MCF 10A (cell line): ENCODE measurements at regions not wholly inside any gene's neighbourhood (a gene's known extent, or its start where the extent isn't known, plus 50 kb on each side); places are given as distances from the start of the nearest gene placed in this dataset.
A peak's percentile ranks its signal among the peaks of the same experiment; 100 is the strongest.
"Not testable (repeated sequence)": the region's sequence is repeated elsewhere in the genome, so short reads cannot be mapped to it uniquely, and the experiment has no call there.

Experiments used
- BruUV-seq: library from RNA; stranded (reverse); fragments of 400-500 nt; replicated peaks from 2 replicates; lab custom pipeline; 2021; lab: Mats Ljungman, UMichigan
- CTCF ChIA-PET: fragments of 300-600 bp; sonication (Branson Sonifier 250); formaldehyde crosslinking; extraction: SDS; loops from one replicate; lab custom pipeline; 2021; ENCODE audit warnings: antibody characterized with exemption, inconsistent platforms; lab: Yijun Ruan, JAX
- POLR2A ChIA-PET: fragments of 300-600, 350-650 bp; sonication (Branson Sonifier 250); formaldehyde crosslinking; extraction: SDS; loops from one replicate; lab custom pipeline; 2020; ENCODE audit warnings: antibody characterized with exemption, inconsistent platforms; lab: Yijun Ruan, JAX
- DNase-seq: peaks from one replicate; pipeline ENCODE4 v3.0.0-alpha.2; 2018; ENCODE audit not compliant: unreplicated experiment
- H3K27ac Mint-ChIP-seq: one replicate; pipeline ENCODE4 v1.8.0; 2022; ENCODE audit warnings: mild to moderate bottlenecking, low read depth, mixed read lengths; ENCODE audit not compliant: unreplicated experiment
- H3K27me3 Mint-ChIP-seq: one replicate; pipeline ENCODE4 v1.8.0; 2022; ENCODE audit warnings: mixed read lengths; ENCODE audit not compliant: insufficient read depth, unreplicated experiment
- H3K36me3 Mint-ChIP-seq: one replicate; pipeline ENCODE4 v1.8.0; 2022; ENCODE audit warnings: mild to moderate bottlenecking, moderate library complexity, mixed read lengths; ENCODE audit not compliant: insufficient read depth, unreplicated experiment
- H3K4me1 Mint-ChIP-seq: one replicate; pipeline ENCODE4 v1.8.0; 2022; ENCODE audit warnings: mixed read lengths; ENCODE audit not compliant: insufficient read depth, unreplicated experiment
- H3K4me3 Mint-ChIP-seq: one replicate; pipeline ENCODE4 v1.8.0; 2022; ENCODE audit warnings: mild to moderate bottlenecking, moderate library complexity, mixed read lengths; ENCODE audit not compliant: unreplicated experiment
- H3K9me3 Mint-ChIP-seq: one replicate; pipeline ENCODE4 v1.8.0; 2022; ENCODE audit warnings: mixed read lengths; ENCODE audit not compliant: unreplicated experiment
- CTCF ChIP-seq: fragments of 200-600 bp; IDR thresholded peaks from one replicate; pipeline ENCODE4 v1.8.0; 2022; ENCODE audit warnings: antibody characterized with exemption, mild to moderate bottlenecking; ENCODE audit not compliant: unreplicated experiment
- intact Hi-C: fragments of 100-400 bp; cut with micrococcal nuclease; formaldehyde crosslinking; loops from 2 replicates; pipeline ENCODE4 v1.14.1; 2022

DNA sequence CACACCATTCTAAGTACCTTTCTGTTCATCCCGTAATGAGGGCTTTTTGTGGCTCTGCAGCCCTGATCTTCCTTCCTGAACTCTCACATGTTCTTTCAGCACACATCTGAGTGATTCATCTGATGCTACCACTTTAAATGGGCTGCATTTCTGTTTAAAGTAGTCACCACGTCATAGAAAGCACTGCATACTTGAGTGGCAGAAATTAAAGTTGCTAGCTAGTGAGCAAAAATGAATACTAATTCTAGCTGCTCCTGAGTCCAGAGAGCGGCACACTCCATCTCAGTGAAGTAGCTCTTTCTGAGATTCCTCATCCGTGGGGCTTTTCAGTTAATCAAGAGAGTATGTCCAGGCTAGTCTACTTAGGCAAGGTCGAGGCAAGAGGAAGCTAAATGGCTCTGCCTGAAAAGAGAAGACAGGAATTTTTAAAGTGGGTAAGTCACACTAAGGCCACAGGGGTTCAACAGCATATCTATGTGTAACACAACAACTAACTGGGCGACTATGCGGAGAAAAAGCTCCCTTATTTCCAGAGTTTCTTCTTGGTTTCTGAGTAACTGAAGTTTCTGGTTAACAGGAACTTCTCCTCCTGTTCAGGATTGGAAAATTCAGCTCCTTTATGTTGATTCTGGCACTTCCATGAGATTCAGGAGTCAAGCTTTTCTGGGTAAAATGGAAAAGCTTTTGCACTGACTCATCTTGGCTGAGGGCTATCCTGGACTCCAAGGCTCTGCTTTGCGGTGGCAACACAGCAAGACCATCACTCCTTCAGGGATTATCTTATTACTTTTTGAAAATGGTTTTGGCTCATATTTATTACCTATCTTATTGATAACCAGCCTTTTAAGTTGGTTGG is 109.5 kb downstream of the TAF11L14 start:
- Mint-ChIP-seq H3K36me3 (no peaks in the 10 kb centered on the region), H3K27ac (no peak overlapping the region), H3K4me1 (peaks cover 12% of the 10 kb centered on the region), H3K9me3 (no peaks in the 10 kb centered on the region), H3K4me3 (no peak overlapping the region), H3K27me3 (no peaks in the 10 kb centered on the region)
- CTCF ChIA-PET: interaction anchor here (0.7 kb wide), 1 partner anchor 28 kb away, joined by 4 read pairs; no protein-coding TSS in a partner anchor
- peak; percentile 65 for DNase-seq
- intact Hi-C loops: no loop called here
- POLR2A ChIA-PET: interaction anchor here (1.1 kb wide), 1 partner anchor 12 kb away, joined by 5 read pairs; no protein-coding TSS in a partner anchor
- TF ChIP-seq CTCF: no peak
- BruUV-seq: no TSS peak

DNA sequence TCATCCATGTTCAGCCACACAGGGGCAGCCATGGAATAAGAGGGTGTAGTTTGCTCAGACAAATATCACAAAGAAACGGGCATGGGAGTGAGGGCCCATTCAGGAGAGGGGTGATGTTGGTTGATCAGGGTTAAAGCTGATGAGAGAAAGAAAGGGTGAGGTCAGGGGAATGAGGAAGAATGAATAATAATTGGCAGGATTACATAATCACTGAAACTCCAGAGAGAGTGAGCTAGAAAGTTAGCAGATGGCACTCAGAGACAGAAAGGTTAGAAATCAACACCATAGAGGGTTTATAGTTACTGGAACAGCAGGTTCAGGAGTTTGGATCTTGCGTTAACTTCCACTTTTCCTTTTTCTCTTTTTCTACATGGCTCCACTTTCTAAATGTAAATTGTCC is 113.9 kb downstream of the TAF11L14 start:
- peaks cover 12% of the 10 kb centered on the region for H3K4me1 Mint-ChIP-seq
- no peak for TF ChIP-seq CTCF
- intact Hi-C loops: no loop called here
- ChIA-PET POLR2A (interaction anchor here (0.7 kb wide), 1 partner anchor 104 kb away, joined by 3 read pairs; no protein-coding TSS in a partner anchor), CTCF (interaction anchor here (0.5 kb wide), 1 partner anchor 30 kb away, joined by 3 read pairs; no protein-coding TSS in a partner anchor)
- no peak overlapping the region for H3K4me3 Mint-ChIP-seq
- no peaks in the 10 kb centered on the region for H3K27me3 Mint-ChIP-seq
- no TSS peak for BruUV-seq
- no peaks in the 10 kb centered on the region for H3K36me3 Mint-ChIP-seq
- H3K27ac Mint-ChIP-seq: no peak overlapping the region
- DNase-seq: no peak
- no peaks in the 10 kb centered on the region for H3K9me3 Mint-ChIP-seq

DNA sequence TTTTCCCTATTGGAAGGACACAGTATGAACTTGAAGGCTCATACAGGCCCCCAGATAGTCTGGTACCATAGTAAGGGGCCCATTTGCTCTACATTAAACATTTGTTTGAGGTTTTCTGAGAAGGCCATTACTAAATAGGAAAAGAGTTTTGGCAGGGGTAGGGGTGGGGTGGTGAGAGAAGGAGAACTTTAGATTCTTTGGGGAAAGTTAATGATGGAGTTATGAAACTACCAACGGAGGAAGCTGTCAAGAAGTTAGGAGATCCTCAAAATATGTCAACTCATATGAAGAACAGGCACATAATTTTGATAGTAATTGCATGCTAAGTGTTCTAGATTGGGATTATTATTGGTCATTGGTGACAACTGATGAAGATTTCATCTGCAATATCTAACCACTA is 114.7 kb downstream of the TAF11L14 start:
- no TSS peak for BruUV-seq
- DNase-seq: no peak
- ChIA-PET POLR2A (interaction anchor here (0.7 kb wide), 1 partner anchor 103 kb away, joined by 3 read pairs; no protein-coding TSS in a partner anchor), CTCF (no interaction called here)
- TF ChIP-seq CTCF: no peak
- Mint-ChIP-seq H3K27me3 (no peaks in the 10 kb centered on the region), H3K9me3 (no peaks in the 10 kb centered on the region), H3K4me3 (no peak overlapping the region), H3K36me3 (no peaks in the 10 kb centered on the region), H3K4me1 (peaks cover 6% of the 10 kb centered on the region), H3K27ac (no peak overlapping the region)
- intact Hi-C loops: no loop called here

DNA sequence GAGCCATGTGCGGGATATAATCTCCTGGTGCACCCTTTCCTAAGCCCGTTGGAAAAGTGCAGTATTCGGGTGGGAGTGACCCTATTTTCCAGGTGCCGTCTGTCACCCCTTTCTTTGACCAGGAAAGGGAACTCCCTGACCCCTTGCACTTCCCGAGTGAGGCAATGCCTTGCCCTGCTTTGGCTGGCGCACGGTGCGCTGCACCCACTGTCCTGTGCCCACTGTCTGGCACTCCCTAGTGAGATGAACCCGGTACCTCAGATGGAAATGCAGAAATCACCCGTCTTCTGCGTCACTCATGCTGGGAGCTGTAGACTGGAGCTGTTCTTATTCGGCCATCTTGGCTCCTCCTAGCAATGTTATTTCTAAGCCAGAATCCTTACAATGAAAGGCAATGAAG is 121.1 kb downstream of the TAF11L14 start:
- POLR2A ChIA-PET, H3K27ac Mint-ChIP-seq, H3K27me3 Mint-ChIP-seq, intact Hi-C loops, H3K9me3 Mint-ChIP-seq, CTCF ChIA-PET, H3K4me1 Mint-ChIP-seq, DNase-seq, BruUV-seq, H3K4me3 Mint-ChIP-seq, H3K36me3 Mint-ChIP-seq: not testable (repeated sequence)
